Psoas muscle (tissue), 7 donors: ENCODE measurements at regions not wholly inside any gene's neighbourhood (a gene's known extent, or its start where the extent isn't known, plus 50 kb on each side); places are given as distances from the start of the nearest gene placed in this dataset.

Source experiments
- ATAC-seq, 4 donors: fragments of 200-7000 bp; cut with Tn5 transposase; one replicate each; pipeline ENCODE4 v1.9.1; 2020; ENCODE audit warnings: moderate library complexity in 3 of 4, mild to moderate bottlenecking in 2 of 4
- DNase-seq, 2 donors: peaks; one replicate each; pipeline ENCODE4 v3.0.0-alpha.2; 2020
- H3K27ac ChIP-seq: fragments of 200-600 bp; one replicate; pipeline ENCODE4 v1.8.0; 2022
- H3K27me3 ChIP-seq, 3 donors: fragments of 200-600 bp in 1 of 3; one replicate each; pipeline versions ENCODE4 v1.6.1 to v1.8.0; 2013 to 2022; ENCODE audit warnings: low read length in 2 of 3, mild to moderate bottlenecking in 2 of 3, moderate library complexity in 1 of 3; ENCODE audit not compliant: insufficient read depth in 3 of 3
- H3K36me3 ChIP-seq, 2 donors: fragments of 200-600 bp in 1 of 2; one replicate each; pipeline versions ENCODE4 v1.6.1 to v1.8.0; 2013 to 2022; ENCODE audit warnings: low read depth in 1 of 2, mild to moderate bottlenecking in 1 of 2, moderate library complexity in 1 of 2; ENCODE audit not compliant: insufficient read depth in 1 of 2
- H3K4me1 ChIP-seq: fragments of 200-600 bp; one replicate; pipeline ENCODE4 v1.8.0; 2022
- H3K4me3 ChIP-seq: fragments of 200-600 bp; one replicate; pipeline ENCODE4 v1.8.0; 2022; ENCODE audit warnings: mild to moderate bottlenecking
- H3K9me3 ChIP-seq: fragments of 200-600 bp; one replicate; pipeline ENCODE4 v1.8.0; 2022
- CTCF ChIP-seq: fragments of 200-600 bp; IDR thresholded peaks from one replicate; pipeline ENCODE4 v1.8.0; 2022; ENCODE audit warnings: antibody characterized with exemption
- WGBS, 3 donors: extraction: QIAGEN DNeasy Blood & Tissue Kit; methylation state at CpG; one replicate each; pipeline versions ENCODE4 v1.1.6 to v1.1.7; 2013; 5-methylcytosine and 5-hydroxymethylcytosine counted together
- intact Hi-C, 2 donors: fragments of 100-400 bp; cut with DNase I; formaldehyde crosslinking; loops; one replicate each; pipeline versions ENCODE4 v1.11.0 to v1.14.2; 2022
- donor health status: healthy with polysubstance abuse.
- donor health status: DM: no; HTN: no; CAD: no; lungs with moderate emphysema.
- donor health status: Bipolar disorder and iron deficiency.
- donor health status: healthy.
- donor health status: DM: yes; HTN: yes; CAD: no.
- donor health status: DM: no; HTN: no; CAD: no.
- donor health status: DM: yes; HTN: yes; CAD: no.

- H3K36me3 ChIP-seq: no peaks in the 10 kb centered on the region
- no peaks in the 10 kb centered on the region for H3K9me3 ChIP-seq
- no peak overlapping the region for H3K4me3 ChIP-seq
- H3K4me1 ChIP-seq: no peaks in the 10 kb centered on the region
- no peaks in the 10 kb centered on the region for H3K27me3 ChIP-seq
- ATAC-seq (no peak), DNase-seq (no peak)
- no peak overlapping the region for H3K27ac ChIP-seq
- intact Hi-C loops: no loop called here
- 82 to 84% (median 82%) methylated on average over 2 of the region's 2 CpGs for WGBS, 3 donors
- no peak for TF ChIP-seq CTCF
Measured at GRCh38 chr2:219803294-219803693, 175.9 kb downstream of the SLC4A3 start.

GRCh38 chr2:219810895-219811294, 183.5 kb downstream of the SLC4A3 start:
- peaks cover 0 to 2% (median 0%) of the 10 kb centered on the region in 3 donors for H3K27me3 ChIP-seq
- no peaks in the 10 kb centered on the region for H3K36me3 ChIP-seq
- peaks cover 12% of the 10 kb centered on the region for H3K9me3 ChIP-seq
- ATAC-seq (no peak), DNase-seq (no peak)
- no peak for TF ChIP-seq CTCF
- no peak overlapping the region for H3K27ac ChIP-seq
- no peak overlapping the region for H3K4me3 ChIP-seq
- H3K4me1 ChIP-seq: no peaks in the 10 kb centered on the region
- intact Hi-C loops: no loop called here

- DNase-seq (no peak), ATAC-seq (no peak)
- H3K27me3 ChIP-seq: peaks cover 0 to 2% (median 0%) of the 10 kb centered on the region in 3 donors
- WGBS, 3 donors: 45 to 71% (median 46%) methylated on average over 2 of the region's 2 CpGs
- intact Hi-C loops: no loop called here
- no peaks in the 10 kb centered on the region for H3K36me3 ChIP-seq
- no peak overlapping the region for H3K27ac ChIP-seq
- H3K9me3 ChIP-seq: peaks cover 12% of the 10 kb centered on the region
- no peak overlapping the region for H3K4me3 ChIP-seq
- no peaks in the 10 kb centered on the region for H3K4me1 ChIP-seq
- no peak for TF ChIP-seq CTCF
Measured at GRCh38 chr2:219812672-219813071, 185.2 kb downstream of the SLC4A3 start.

GRCh38 chr2:219820767-219821166, 193.3 kb downstream of the SLC4A3 start:
- no peaks in the 10 kb centered on the region for H3K36me3 ChIP-seq
- no peak overlapping the region for H3K27ac ChIP-seq
- no peak overlapping the region for H3K4me3 ChIP-seq
- no peaks in the 10 kb centered on the region for H3K4me1 ChIP-seq
- no peaks in the 10 kb centered on the region for H3K9me3 ChIP-seq
- DNase-seq: no peak
- intact Hi-C loops: no loop called here
- WGBS, 3 donors: 48 to 60% (median 53%) methylated on average over 4 of the region's 4 CpGs
- ATAC-seq: no peak
- TF ChIP-seq CTCF: no peak
- H3K27me3 ChIP-seq: no peaks in the 10 kb centered on the region

- Histone ChIP-seq H3K4me1 (no peaks in the 10 kb centered on the region), H3K9me3 (no peaks in the 10 kb centered on the region), H3K27me3 (no peaks in the 10 kb centered on the region), H3K4me3 (no peak overlapping the region), H3K27ac (no peak overlapping the region), H3K36me3 (no peaks in the 10 kb centered on the region)
- ATAC-seq (peak in 3 of 4 donors; percentile 54 to 82 (median 75)), DNase-seq (no peak)
- TF ChIP-seq CTCF: no peak
- intact Hi-C loops: no loop called here
- whole genome bisulfite sequencing, 3 donors: 32 to 46% (median 37%) methylated on average over 7 of the region's 7 CpGs
Measured at GRCh38 chr2:219823574-219823973, 196.1 kb downstream of the SLC4A3 start.
